Stimulated activated CD4-positive, alpha-beta T cell treated with anti-CD3 and anti-CD28 coated beads, Interleukin-15, amount 100 ng/mL, for 48 hours (primary cell): ENCODE measurements at regions not wholly inside any gene's neighbourhood (a gene's known extent, or its start where the extent isn't known, plus 50 kb on each side); places are given as distances from the start of the nearest gene placed in this dataset.

Experiments
- DNase-seq, 2 donors: peaks; one replicate each; pipeline ENCODE4 v3.0.0-alpha.2; 2020; ENCODE audit warnings: low read depth in 2 of 2

- no peak for DNase-seq
Observed at GRCh38 chr4:180483036-180483435, 1760.2 kb upstream of the TENM3 start.

DNA sequence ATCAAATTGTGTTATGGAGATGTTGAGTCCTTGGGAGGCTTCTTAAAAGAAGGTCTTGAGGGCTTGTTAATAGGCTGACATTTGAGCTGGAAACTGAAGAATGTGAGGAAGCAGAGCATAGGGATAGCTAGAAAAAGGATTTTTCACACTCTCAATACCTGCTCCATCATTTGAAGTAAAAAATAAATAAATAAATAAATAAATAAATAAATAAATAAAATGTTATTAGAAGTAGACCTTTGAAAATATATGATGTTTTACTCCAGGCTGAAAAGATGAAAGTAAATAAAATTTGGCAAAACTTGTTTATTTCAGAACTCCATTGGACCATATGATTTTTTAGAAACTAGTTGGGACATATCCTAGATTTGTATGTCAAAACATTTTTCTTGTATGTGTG is 1757.8 kb upstream of the TENM3 start:
- DNase-seq: no peak

DNA sequence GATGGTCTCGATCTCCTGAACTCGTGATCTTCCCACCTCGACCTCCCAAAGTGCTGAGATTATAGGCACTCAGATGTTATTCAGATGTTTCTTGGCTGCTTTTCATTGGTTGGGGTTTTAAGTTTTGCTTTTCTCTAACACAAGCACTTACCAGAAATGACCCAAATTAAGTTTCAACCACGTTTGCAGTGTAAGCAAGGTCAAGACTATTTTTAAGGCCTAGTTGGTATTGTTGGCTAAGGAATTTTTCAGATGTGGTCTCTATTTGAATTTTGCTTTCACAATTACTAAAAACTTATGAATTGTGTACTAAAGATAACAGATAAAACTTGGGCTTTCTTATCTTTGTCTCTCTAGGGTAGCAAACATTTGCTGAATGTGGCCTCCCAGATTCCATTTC is 1756.9 kb upstream of the TENM3 start:
- no peak for DNase-seq

GRCh38 chr4:180489787-180490186 is 1753.4 kb upstream of the TENM3 start:
- DNase-seq: no peak

GRCh38 chr4:180491210-180491609 is 1752.0 kb upstream of the TENM3 start:
- DNase-seq: no peak

DNA sequence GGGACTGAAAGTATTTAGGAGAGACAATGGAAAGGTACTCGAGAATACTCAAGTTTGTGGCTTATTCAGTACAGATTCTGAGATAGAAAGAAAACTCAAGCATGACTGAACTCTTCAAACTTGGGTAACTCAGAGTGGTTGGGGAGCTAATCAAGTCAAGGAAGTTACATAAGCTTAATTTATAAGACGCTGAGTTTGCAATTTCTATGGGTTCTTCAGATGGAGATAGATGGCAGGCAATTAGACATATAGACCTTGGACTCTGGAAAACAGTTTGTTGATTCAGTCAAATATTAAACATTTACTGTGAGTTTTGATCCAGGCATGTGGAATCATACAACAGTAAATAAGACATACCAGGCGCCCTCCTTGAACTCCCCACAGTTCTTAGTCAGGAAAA is 1749.9 kb upstream of the TENM3 start:
- DNase-seq: no peak

DNA sequence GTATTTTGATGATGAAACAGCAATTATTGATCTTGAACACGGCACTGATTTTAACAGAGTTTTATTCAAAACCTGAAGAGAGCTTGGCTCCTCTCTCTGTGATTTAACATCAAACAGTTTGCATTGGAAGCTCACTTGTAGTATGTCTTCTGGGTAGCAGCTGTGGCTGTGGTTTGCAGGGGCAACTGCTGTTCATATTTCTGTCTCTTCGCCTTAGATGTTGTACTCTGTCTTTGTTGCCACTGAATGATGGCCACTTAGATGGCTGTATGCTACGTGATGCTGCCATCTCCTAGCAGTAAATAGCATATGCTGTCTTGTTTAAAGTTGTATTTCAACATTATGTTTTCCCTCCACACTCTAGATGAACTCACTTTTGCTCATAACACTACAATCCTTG is 1743.0 kb upstream of the TENM3 start:
- no peak for DNase-seq

DNA sequence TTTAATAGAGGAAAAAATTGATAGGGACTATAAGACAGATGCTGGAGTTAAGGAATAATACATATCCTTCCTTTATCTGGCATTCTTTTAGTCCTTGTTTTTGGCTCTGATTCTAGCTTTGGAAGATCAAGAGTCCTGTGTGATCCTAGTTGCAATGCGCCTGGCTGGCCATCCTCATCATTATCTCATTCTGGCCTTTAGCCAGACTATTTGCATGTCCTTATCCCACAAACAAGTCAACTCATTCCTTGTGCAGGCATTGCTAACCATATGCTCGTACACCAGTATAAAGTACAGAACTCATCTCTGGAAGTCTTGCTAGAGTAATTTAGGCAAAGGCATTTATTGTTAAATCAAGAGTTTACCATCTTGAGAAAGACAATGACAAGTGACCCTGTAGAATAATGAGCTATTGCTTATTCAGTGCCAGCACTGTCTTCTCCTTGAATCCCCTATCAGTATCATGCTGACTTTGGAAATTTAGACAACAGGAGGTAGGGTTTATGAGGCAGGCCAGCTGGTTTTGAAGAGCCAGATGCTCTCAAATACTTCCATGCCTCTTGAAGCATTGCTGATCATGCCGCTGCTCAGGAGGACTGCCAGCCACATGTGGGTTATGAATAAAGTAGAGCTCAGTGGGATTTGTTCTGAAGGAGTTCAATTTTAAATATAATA is 1730.3 kb upstream of the TENM3 start:
- DNase-seq: no peak

- no peak for DNase-seq
Observed at GRCh38 chr4:180518906-180519305, 1724.3 kb upstream of the TENM3 start.

- DNase-seq: no peak
Observed at GRCh38 chr4:180521181-180521580, 1722.0 kb upstream of the TENM3 start.

DNA sequence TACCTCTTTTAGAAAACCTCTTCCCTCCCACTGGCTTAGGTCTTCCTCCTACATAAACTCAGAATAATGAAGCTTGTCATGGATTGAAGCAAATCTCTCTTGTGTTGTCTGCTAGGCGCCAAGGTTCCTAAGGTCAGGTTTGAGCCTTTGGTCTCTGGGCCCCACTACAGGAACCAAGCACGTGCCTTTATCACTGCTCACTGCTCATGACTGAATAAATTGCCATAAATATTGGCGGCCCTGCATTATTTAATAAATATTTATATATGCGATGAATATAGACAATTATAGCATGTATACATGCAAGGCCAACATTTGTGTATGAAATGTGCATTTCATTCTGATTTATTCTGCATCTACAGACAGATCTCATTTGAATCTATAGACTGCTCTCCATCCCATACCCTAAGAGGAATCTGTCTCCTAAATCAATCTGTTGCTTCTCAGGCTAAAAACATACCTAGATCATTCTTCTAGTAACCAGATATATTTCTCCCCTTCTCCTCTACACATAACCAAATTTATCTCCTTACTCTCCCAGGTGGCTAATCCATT is 1717.6 kb upstream of the TENM3 start:
- DNase-seq: no peak

DNA sequence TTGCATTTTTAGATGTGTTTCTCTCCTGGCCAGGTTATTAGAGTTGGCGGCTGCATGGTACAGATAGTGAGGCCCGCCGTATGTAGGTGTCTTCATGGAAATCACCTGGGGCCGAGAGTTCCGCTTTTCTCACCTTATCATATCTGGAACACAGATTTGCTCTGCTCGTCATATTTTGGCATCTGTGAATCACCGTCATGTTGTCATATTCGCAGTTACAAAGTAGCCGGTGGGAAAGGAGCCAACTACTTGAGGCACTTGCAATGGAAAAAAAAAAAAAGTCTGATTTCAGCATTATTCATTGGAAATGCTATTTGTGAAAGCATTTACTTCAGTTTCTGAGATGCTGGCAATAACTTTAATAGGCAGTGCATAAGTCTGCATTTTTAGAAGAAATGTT is 1715.2 kb upstream of the TENM3 start:
- DNase-seq: no peak

- no peak for DNase-seq
Observed at GRCh38 chr4:180530787-180531186, 1712.4 kb upstream of the TENM3 start.

- no peak for DNase-seq
Observed at GRCh38 chr4:180532691-180533090, 1710.5 kb upstream of the TENM3 start.

- no peak for DNase-seq
Observed at GRCh38 chr4:180538384-180539057, 1704.7 kb upstream of the TENM3 start.

GRCh38 chr4:180539284-180539683 is 1703.9 kb upstream of the TENM3 start:
- DNase-seq: no peak

DNA sequence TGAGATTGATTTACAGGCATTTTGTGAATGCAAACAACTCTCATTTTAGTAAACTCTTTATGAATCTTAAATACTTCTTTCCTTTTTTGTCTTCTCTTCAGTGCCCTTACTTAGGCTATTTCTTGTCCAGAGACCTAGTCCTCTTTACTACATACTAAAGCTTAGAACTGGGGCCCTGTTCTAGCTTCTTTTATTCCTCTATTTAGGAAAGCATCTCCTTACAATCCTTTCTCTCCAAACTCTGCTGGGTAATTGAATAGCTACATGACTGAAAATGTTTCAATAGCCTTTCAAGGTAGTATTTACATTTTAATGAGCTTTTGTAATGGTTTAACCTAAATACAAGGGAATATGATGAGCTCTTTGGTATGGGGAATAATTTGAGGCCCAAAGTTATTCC is 1701.5 kb upstream of the TENM3 start:
- no peak for DNase-seq

GRCh38 chr4:180542445-180543100 is 1700.6 kb upstream of the TENM3 start:
- DNase-seq: no peak

GRCh38 chr4:180550106-180550505 is 1693.1 kb upstream of the TENM3 start:
- DNase-seq: no peak

DNA sequence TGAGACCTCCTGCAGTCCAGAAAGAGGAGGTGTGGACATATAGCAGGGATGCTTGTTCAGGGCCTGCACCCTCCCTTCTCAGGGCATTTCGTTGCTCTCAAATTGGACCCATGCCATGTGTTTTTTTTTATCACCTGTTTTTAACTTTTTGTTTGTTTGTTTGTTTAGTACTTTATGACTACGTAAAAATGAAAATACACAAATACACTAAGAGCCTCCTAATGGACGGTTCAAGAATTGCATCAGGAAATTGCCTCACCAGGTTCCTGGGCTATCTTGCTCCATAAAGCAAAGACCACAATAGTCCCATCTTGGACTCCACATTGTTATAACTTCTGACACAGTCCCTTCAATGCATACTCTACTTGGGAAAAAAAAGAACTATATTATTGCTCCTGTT is 1685.9 kb upstream of the TENM3 start:
- DNase-seq: no peak

GRCh38 chr4:180557950-180558349 is 1685.3 kb upstream of the TENM3 start:
- DNase-seq: no peak

GRCh38 chr4:180558427-180558826 is 1684.8 kb upstream of the TENM3 start:
- DNase-seq: no peak

DNA sequence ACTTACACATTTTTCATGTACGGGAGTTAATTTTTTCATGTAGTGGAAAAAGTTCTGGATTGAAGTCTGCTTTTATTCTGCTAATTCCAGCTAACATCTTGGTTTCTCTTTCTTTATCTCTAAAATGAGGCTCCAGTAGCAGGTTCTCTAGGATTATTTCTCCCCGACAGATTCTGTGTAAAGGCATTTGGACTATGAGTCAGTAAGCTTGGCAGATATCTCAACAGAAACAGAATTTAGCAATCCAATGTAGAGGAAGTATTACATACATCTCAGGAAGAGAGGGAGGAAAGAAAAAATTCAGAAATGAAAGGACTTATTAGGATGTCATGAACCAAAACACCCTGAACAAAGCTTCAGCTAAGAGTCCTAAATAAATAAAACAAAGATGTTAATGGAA is 1682.3 kb upstream of the TENM3 start:
- DNase-seq: no peak
